K562 (cell line): ENCODE measurements at regions not wholly inside any gene's neighbourhood (a gene's known extent, or its start where the extent isn't known, plus 50 kb on each side); places are given as distances from the start of the nearest gene placed in this dataset.
A peak's percentile ranks its signal among the peaks of the same experiment; 100 is the strongest.

Experiments used
- ATAC-seq: fragments of 200-7000 bp; cut with Tn5 transposase; 3 replicates; pipeline ENCODE4 v1.9.1; 2020; ENCODE audit warnings: moderate library complexity
- BruUV-seq: library from RNA; stranded (reverse); fragments of 400-500 nt; replicated peaks from 2 replicates; lab custom pipeline; 2021; lab: Mats Ljungman, UMichigan
- CTCF ChIA-PET: fragments of 300-600 bp; formaldehyde crosslinking; extraction: SDS; loops from one replicate; lab custom pipeline; 2021; ENCODE audit warnings: low intra/inter-chr PET ratio; lab: Yijun Ruan, JAX
- POLR2A ChIA-PET: fragments of 300-600, 350-650 bp; sonication (Branson Sonifier 250); formaldehyde crosslinking; extraction: SDS; loops from one replicate; lab custom pipeline; 2021; ENCODE audit warnings: antibody characterized with exemption, inconsistent platforms; lab: Yijun Ruan, JAX
- DNase-seq, 4 experiments: peaks; one replicate each; pipeline versions ENCODE4 v3.0.0 to v3.0.0-alpha.2; 2011 to 2018; ENCODE audit warnings: low spot score in 3 of 4, mixed read lengths in 3 of 4; ENCODE audit errors: extremely low read depth in 1 of 4
- FAIRE-seq: peaks from 2 replicates; lab custom pipeline; 2011; peaks lifted over from hg19 to GRCh38; lab: Jason Lieb, UNC
- H2AFZ ChIP-seq: 2 replicates; pipeline ENCODE4 v1.6.0; 2011; ENCODE audit warnings: low read depth, low read length, control low read depth, inconsistent platforms
- H3K27ac ChIP-seq: fragments of 200-600 bp; 3 replicates; pipeline ENCODE4 v1.8.0; 2011; ENCODE audit warnings: low read depth, mild to moderate bottlenecking, control low read depth, inconsistent platforms, low read length, moderate library complexity, mixed read lengths; ENCODE audit errors: extremely low read depth
- H3K27me3 ChIP-seq, 2 experiments: fragments of 300-600 bp in 1 of 2; 2 replicates in 1 of 2; 3 replicates in 1 of 2; pipeline versions ENCODE4 v1.6.0 to v1.8.0; 2011; ENCODE audit warnings: inconsistent platforms in 2 of 2, low read length in 2 of 2, mild to moderate bottlenecking in 1 of 2, mixed read lengths in 1 of 2, moderate library complexity in 1 of 2; ENCODE audit not compliant: control insufficient read depth in 2 of 2, insufficient read depth in 2 of 2
- H3K36me3 ChIP-seq: fragments of 300-600 bp; 3 replicates; pipeline ENCODE4 v1.8.0; 2011; ENCODE audit warnings: mild to moderate bottlenecking, low read length, inconsistent platforms; ENCODE audit not compliant: control insufficient read depth, insufficient read depth
- H3K4me1 ChIP-seq, 2 experiments: fragments of 200-600 bp in 1 of 2; replicated peaks in 1 of 2; 2 replicates in 1 of 2; 3 replicates in 1 of 2; pipeline versions ENCODE4 v1.5.1 to v1.8.0; 2011; ENCODE audit warnings: inconsistent platforms in 2 of 2, low read length in 2 of 2, mild to moderate bottlenecking in 1 of 2, mixed read lengths in 1 of 2, moderate library complexity in 1 of 2; ENCODE audit not compliant: control insufficient read depth in 2 of 2, insufficient read depth in 2 of 2
- H3K4me2 ChIP-seq: 2 replicates; pipeline ENCODE4 v1.6.1; 2011; ENCODE audit warnings: low read length, control low read depth, inconsistent platforms, mixed read lengths; ENCODE audit not compliant: insufficient read depth
- H3K4me3 ChIP-seq: fragments of 200-600 bp; sonication (generic), shearing (Covaris generic); 2 replicates; pipeline ENCODE4 v1.5.1; 2016; ENCODE audit warnings: control low read depth, inconsistent platforms
- H3K79me2 ChIP-seq: fragments of 200-600 bp; 3 replicates; pipeline ENCODE4 v1.8.0; 2011; ENCODE audit warnings: low read length, inconsistent platforms; ENCODE audit not compliant: control insufficient read depth, insufficient read depth
- H3K9ac ChIP-seq, 2 experiments: 2 replicates each; pipeline versions ENCODE4 v1.6.0 to v1.6.1; 2011; ENCODE audit warnings: low read depth in 2 of 2, low read length in 2 of 2, control low read depth in 1 of 2, inconsistent platforms in 1 of 2, mild to moderate bottlenecking in 1 of 2, mixed read lengths in 1 of 2; ENCODE audit not compliant: insufficient read depth in 1 of 2
- H3K9me1 ChIP-seq: one replicate; pipeline ENCODE4 v1.6.0; 2011; ENCODE audit warnings: inconsistent platforms, mild to moderate bottlenecking, low read length, moderate library complexity; ENCODE audit not compliant: control insufficient read depth, insufficient read depth
- H3K9me3 ChIP-seq: replicated peaks from 2 replicates; pipeline ENCODE4 v1.5.1; 2011; ENCODE audit warnings: low read depth, low read length, inconsistent platforms; ENCODE audit not compliant: control insufficient read depth, insufficient read depth
- H4K20me1 ChIP-seq: replicated peaks from 2 replicates; pipeline ENCODE4 v1.6.1; 2011; ENCODE audit warnings: low read length, inconsistent platforms, mixed read lengths; ENCODE audit not compliant: control insufficient read depth, insufficient read depth
- CBX5 ChIP-seq: IDR thresholded peaks from 2 replicates; pipeline ENCODE4 v1.6.1; 2014; ENCODE audit warnings: low read depth, borderline replicate concordance
- FOXM1 ChIP-seq, 2 experiments: fragments of 450-650 bp in 1 of 2; sonication (generic) in 1 of 2; formaldehyde crosslinking in 1 of 2; IDR thresholded peaks; 2 replicates each; pipeline versions ENCODE4 v1.6.1 to v1.9.0; 2017 to 2022; ENCODE audit warnings: low read depth in 2 of 2, mild to moderate bottlenecking in 2 of 2, missing genetic modification reagents in 1 of 2, moderate library complexity in 1 of 2
- MXI1 ChIP-seq: IDR thresholded peaks from 2 replicates; pipeline ENCODE4 v1.6.1; 2011; ENCODE audit warnings: low read depth, mild to moderate bottlenecking, improper control_type of control experiment, low read length
- PHF21A ChIP-seq: fragments of 450-650 bp; IDR thresholded peaks from 2 replicates; pipeline ENCODE4 v1.6.1; 2017; ENCODE audit warnings: low read depth, borderline replicate concordance
- ZC3H8 ChIP-seq: fragments of 450-650 bp; IDR thresholded peaks from 2 replicates; pipeline ENCODE4 v1.6.1; 2017
- ZNF3 ChIP-seq: fragments of 250-450 bp; sonication (Bioruptor Pico); IDR thresholded peaks from 2 replicates; pipeline ENCODE4 v1.5.0; 2021; ENCODE audit warnings: mild to moderate bottlenecking, moderate library complexity
- ZNF318 ChIP-seq, 2 experiments: fragments of 450-650 bp; IDR thresholded peaks; 2 replicates each; pipeline ENCODE4 v1.6.1; 2016; ENCODE audit warnings: mild to moderate bottlenecking in 2 of 2, borderline replicate concordance in 1 of 2, low read depth in 1 of 2, moderate library complexity in 1 of 2
- WGBS: fragments of 100-300 bp; shearing (Covaris generic); methylation state at CpG from one replicate; pipeline ENCODE4 v1.1.6; 2016; ENCODE audit warnings: low coverage, mixed read lengths; ENCODE audit not compliant: insufficient coverage; ENCODE audit errors: missing lambda C conversion rate; 5-methylcytosine and 5-hydroxymethylcytosine counted together
- in situ Hi-C: fragments of 300-500 bp; cut with MboI; formaldehyde crosslinking; loops from 4 replicates; pipeline ENCODE4 v1.15.0; 2018; ENCODE audit warnings: inconsistent platforms, mixed read lengths
- intact Hi-C: fragments of 100-400 bp; cut with micrococcal nuclease; formaldehyde crosslinking; loops from 2 replicates; pipeline ENCODE4 v1.14.2; 2022
- TF ChIP-seq, protein P1 (sequence below), 3 experiments: fragments of 200-800 bp in 1 of 3; sonication (Bioruptor generic) in 1 of 3; sonication (generic) in 1 of 3; formaldehyde crosslinking in 1 of 3; IDR thresholded peaks; 2 replicates each; pipeline versions ENCODE4 v1.6.1 to v1.8.0; 2016 to 2022; ENCODE audit warnings: mild to moderate bottlenecking in 2 of 3, missing compliant biosample characterization in 2 of 3, missing genetic modification characterization in 2 of 3, missing genetic modification reagents in 1 of 3

- Histone ChIP-seq H3K4me3 (no peak overlapping the region), H4K20me1 (peaks cover 20% of the 10 kb centered on the region), H3K4me2 (no peak overlapping the region), H3K9ac (no peak overlapping the region), H3K9me1 (no peaks in the 10 kb centered on the region), H3K79me2 (no peaks in the 10 kb centered on the region), H3K4me1 (peaks cover 11 to 12% of the 10 kb centered on the region in 2 experiments; a peak in 4 of 5 replicates), H3K36me3 (no peaks in the 10 kb centered on the region), H3K9me3 (no peaks in the 10 kb centered on the region), H3K27ac (no peak overlapping the region), H2AFZ (no peak overlapping the region), H3K27me3 (peaks cover 41 to 88% of the 10 kb centered on the region in 2 experiments)
- intact Hi-C loops (no loop called here), in situ Hi-C loops (no loop called here)
- POLR2A ChIA-PET, result interaction anchor here (0.9 to 1.5 kb wide), 3 partner anchors 10 to 189 kb away, joined by 3 to 4 read pairs (median 4); no protein-coding TSS in a partner anchor
- BruUV-seq, result no TSS peak
- ATAC-seq, result no peak
- WGBS, result 21% methylated on average over 7 of the region's 7 CpGs
- FAIRE-seq, result no peak
- DNase-seq, result no peak
- CTCF ChIA-PET, result no interaction called here
- TF ChIP-seq PHF21A, result no peak
- TF ChIP-seq, protein P1, sequence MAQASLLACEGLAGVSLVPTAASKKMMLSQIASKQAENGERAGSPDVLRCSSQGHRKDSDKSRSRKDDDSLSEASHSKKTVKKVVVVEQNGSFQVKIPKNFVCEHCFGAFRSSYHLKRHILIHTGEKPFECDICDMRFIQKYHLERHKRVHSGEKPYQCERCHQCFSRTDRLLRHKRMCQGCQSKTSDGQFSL (CRISPR knock-in tag; IDR thresholded peaks at IDR 0.05), result peak; percentile 28; the same call in 1 of the 2 replicates
- TF ChIP-seq, protein P1 (tag; IDR thresholded peaks at IDR 0.05), result no peak
- TF ChIP-seq ZNF318 (IDR thresholded peaks at IDR 0.05; ENCODE audit: borderline replicate concordance in 1 of 2, low read depth in 1 of 2), result no peak
- TF ChIP-seq MXI1, result no peak
- peak; percentile 76 for TF ChIP-seq FOXM1 (IDR thresholded peaks at IDR 0.05; ENCODE audit: low read depth)
- TF ChIP-seq FOXM1 (CRISPR knock-in tag; IDR thresholded peaks at IDR 0.05; ENCODE audit: low read depth), result no peak
- TF ChIP-seq ZC3H8, result no peak
- TF ChIP-seq ZNF3 (CRISPR knock-in tag), result no peak
- no peak for TF ChIP-seq CBX5
These were observed 102.8 kb upstream of the SEC14L1 start for GRCh38 chr17:77037943-77038342.
